Panc1 (cell line): ENCODE measurements at regions not wholly inside any gene's neighbourhood (a gene's known extent, or its start where the extent isn't known, plus 50 kb on each side); places are given as distances from the start of the nearest gene placed in this dataset.

Experiments
- CTCF ChIP-seq: fragments of 450-650 bp; IDR thresholded peaks from 2 replicates; pipeline ENCODE4 v1.5.1; 2017; ENCODE audit warnings: mild to moderate bottlenecking
- POLR2AphosphoS5 ChIP-seq: IDR thresholded peaks from 2 replicates; pipeline ENCODE4 v1.6.1; 2012; ENCODE audit warnings: mild to moderate bottlenecking, low read depth, low read length, moderate library complexity
- TF ChIP-seq, protein P1 (sequence below), 2 experiments: IDR thresholded peaks; 2 replicates each; pipeline ENCODE4 v1.6.1; 2011 to 2012; ENCODE audit warnings: low read depth in 2 of 2, control low read depth in 1 of 2, low read length in 1 of 2, mild to moderate bottlenecking in 1 of 2, moderate library complexity in 1 of 2; ENCODE audit not compliant: insufficient read depth in 1 of 2

- TF ChIP-seq POLR2AphosphoS5 (no peak), CTCF (no peak)
- TF ChIP-seq, protein P1, sequence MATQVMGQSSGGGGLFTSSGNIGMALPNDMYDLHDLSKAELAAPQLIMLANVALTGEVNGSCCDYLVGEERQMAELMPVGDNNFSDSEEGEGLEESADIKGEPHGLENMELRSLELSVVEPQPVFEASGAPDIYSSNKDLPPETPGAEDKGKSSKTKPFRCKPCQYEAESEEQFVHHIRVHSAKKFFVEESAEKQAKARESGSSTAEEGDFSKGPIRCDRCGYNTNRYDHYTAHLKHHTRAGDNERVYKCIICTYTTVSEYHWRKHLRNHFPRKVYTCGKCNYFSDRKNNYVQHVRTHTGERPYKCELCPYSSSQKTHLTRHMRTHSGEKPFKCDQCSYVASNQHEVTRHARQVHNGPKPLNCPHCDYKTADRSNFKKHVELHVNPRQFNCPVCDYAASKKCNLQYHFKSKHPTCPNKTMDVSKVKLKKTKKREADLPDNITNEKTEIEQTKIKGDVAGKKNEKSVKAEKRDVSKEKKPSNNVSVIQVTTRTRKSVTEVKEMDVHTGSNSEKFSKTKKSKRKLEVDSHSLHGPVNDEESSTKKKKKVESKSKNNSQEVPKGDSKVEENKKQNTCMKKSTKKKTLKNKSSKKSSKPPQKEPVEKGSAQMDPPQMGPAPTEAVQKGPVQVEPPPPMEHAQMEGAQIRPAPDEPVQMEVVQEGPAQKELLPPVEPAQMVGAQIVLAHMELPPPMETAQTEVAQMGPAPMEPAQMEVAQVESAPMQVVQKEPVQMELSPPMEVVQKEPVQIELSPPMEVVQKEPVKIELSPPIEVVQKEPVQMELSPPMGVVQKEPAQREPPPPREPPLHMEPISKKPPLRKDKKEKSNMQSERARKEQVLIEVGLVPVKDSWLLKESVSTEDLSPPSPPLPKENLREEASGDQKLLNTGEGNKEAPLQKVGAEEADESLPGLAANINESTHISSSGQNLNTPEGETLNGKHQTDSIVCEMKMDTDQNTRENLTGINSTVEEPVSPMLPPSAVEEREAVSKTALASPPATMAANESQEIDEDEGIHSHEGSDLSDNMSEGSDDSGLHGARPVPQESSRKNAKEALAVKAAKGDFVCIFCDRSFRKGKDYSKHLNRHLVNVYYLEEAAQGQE (IDR thresholded peaks at IDR 0.05; ENCODE audit: insufficient read depth in 1 of 2, low read depth in 2 of 2, low read length in 1 of 2) = no peak
Observed at GRCh38 chr2:144030791-144031190, 489.1 kb downstream of the ZEB2 start.
